DND-41 (cell line): ENCODE measurements at regions not wholly inside any gene's neighbourhood (a gene's known extent, or its start where the extent isn't known, plus 50 kb on each side); places are given as distances from the start of the nearest gene placed in this dataset.

Source experiments
- ATAC-seq: fragments of 200-7000 bp; cut with Tn5 transposase; 3 replicates; pipeline ENCODE4 v1.9.1; 2021; ENCODE audit warnings: low read depth; ENCODE audit not compliant: insufficient read depth
- DNase-seq: peaks from one replicate; pipeline ENCODE4 v3.0.0-alpha.2; 2020
- H2AFZ ChIP-seq: 2 replicates; pipeline ENCODE4 v1.6.0; 2012; ENCODE audit warnings: low read depth, low read length
- H3K27ac ChIP-seq: 2 replicates; pipeline ENCODE4 v1.5.1; 2012; ENCODE audit warnings: low read length, inconsistent platforms
- H3K27me3 ChIP-seq: fragments of 200-600 bp; sonication (generic); 2 replicates; pipeline ENCODE4 v1.6.0; 2012; ENCODE audit warnings: low read length, mild to moderate bottlenecking, inconsistent platforms; ENCODE audit not compliant: insufficient read depth, poor library complexity
- H3K36me3 ChIP-seq: 2 replicates; pipeline ENCODE4 v1.5.1; 2012; ENCODE audit warnings: low read length, inconsistent platforms; ENCODE audit not compliant: insufficient read depth
- H3K4me1 ChIP-seq: 2 replicates; pipeline ENCODE4 v1.5.1; 2012; ENCODE audit warnings: mild to moderate bottlenecking, low read length; ENCODE audit not compliant: insufficient read depth
- H3K4me2 ChIP-seq: 2 replicates; pipeline ENCODE4 v1.6.0; 2012; ENCODE audit warnings: mild to moderate bottlenecking, moderate library complexity, low read length, inconsistent platforms; ENCODE audit not compliant: insufficient read depth
- H3K4me3 ChIP-seq, 2 experiments: fragments of 200-600 bp in 1 of 2; shearing (Covaris generic) in 1 of 2; 2 replicates each; pipeline ENCODE4 v1.5.1; 2012 to 2016; ENCODE audit warnings: inconsistent platforms in 2 of 2, low read length in 2 of 2, mild to moderate bottlenecking in 2 of 2, low read depth in 1 of 2, moderate library complexity in 1 of 2
- H3K79me2 ChIP-seq: 2 replicates; pipeline ENCODE4 v1.6.0; 2012; ENCODE audit warnings: low read length, inconsistent platforms; ENCODE audit not compliant: insufficient read depth
- H3K9ac ChIP-seq: 2 replicates; pipeline ENCODE4 v1.6.0; 2012; ENCODE audit warnings: low read depth, mild to moderate bottlenecking, inconsistent platforms, low read length, moderate library complexity
- H3K9me3 ChIP-seq: 2 replicates; pipeline ENCODE4 v1.5.1; 2012; ENCODE audit warnings: low read length, moderate library complexity, mild to moderate bottlenecking, inconsistent platforms; ENCODE audit not compliant: insufficient read depth, severe bottlenecking
- H4K20me1 ChIP-seq: 2 replicates; pipeline ENCODE4 v1.6.0; 2012; ENCODE audit warnings: low read length; ENCODE audit not compliant: insufficient read depth
- CTCF ChIP-seq: IDR thresholded peaks from 2 replicates; pipeline ENCODE4 v1.5.1; 2012; ENCODE audit warnings: borderline replicate concordance, low read length, moderate library complexity, mild to moderate bottlenecking; ENCODE audit not compliant: poor library complexity, severe bottlenecking; ENCODE audit errors: extremely low read depth
- EZH2 ChIP-seq: IDR thresholded peaks from 3 replicates; pipeline ENCODE4 v1.6.1; 2012; ENCODE audit warnings: borderline replicate concordance, low read depth, mild to moderate bottlenecking, moderate library complexity, low read length, inconsistent platforms; ENCODE audit not compliant: severe bottlenecking

GRCh38 chr15:39083213-39083612, 497.7 kb upstream of the THBS1 start:
- Histone ChIP-seq H3K79me2 (no peaks in the 10 kb centered on the region), H3K27ac (no peak overlapping the region), H4K20me1 (no peaks in the 10 kb centered on the region), H3K4me2 (no peak overlapping the region), H3K9ac (no peak overlapping the region), H3K4me1 (no peaks in the 10 kb centered on the region), H3K36me3 (no peaks in the 10 kb centered on the region), H2AFZ (no peak overlapping the region), H3K9me3 (no peaks in the 10 kb centered on the region), H3K27me3 (peaks cover 5% of the 10 kb centered on the region), H3K4me3 (no peak overlapping the region)
- no peak for ATAC-seq
- TF ChIP-seq CTCF, result no peak
- TF ChIP-seq EZH2, result no peak
- DNase-seq, result no peak

- no peak for DNase-seq
- Histone ChIP-seq H3K27ac (no peak overlapping the region), H3K36me3 (no peaks in the 10 kb centered on the region), H4K20me1 (no peaks in the 10 kb centered on the region), H3K9me3 (no peaks in the 10 kb centered on the region), H2AFZ (no peak overlapping the region), H3K9ac (no peak overlapping the region), H3K79me2 (no peaks in the 10 kb centered on the region), H3K4me3 (no peak overlapping the region), H3K4me2 (no peak overlapping the region), H3K27me3 (peaks cover 5% of the 10 kb centered on the region), H3K4me1 (no peaks in the 10 kb centered on the region)
- ATAC-seq, result no peak
- TF ChIP-seq EZH2 (no peak), CTCF (no peak)
Observed at GRCh38 chr15:39084674-39085530, 496.0 kb upstream of the THBS1 start.

- H2AFZ ChIP-seq, result no peak overlapping the region
- ATAC-seq, result no peak
Observed at GRCh38 chr15:39086641-39087040, 494.2 kb upstream of the THBS1 start.

GRCh38 chr15:39088156-39088555, 492.7 kb upstream of the THBS1 start:
- Histone ChIP-seq H3K9me3 (no peaks in the 10 kb centered on the region), H3K27ac (no peak overlapping the region), H4K20me1 (no peaks in the 10 kb centered on the region), H2AFZ (no peak overlapping the region), H3K4me2 (no peak overlapping the region), H3K27me3 (peaks cover 5% of the 10 kb centered on the region), H3K4me3 (no peak overlapping the region), H3K9ac (no peak overlapping the region), H3K36me3 (no peaks in the 10 kb centered on the region), H3K4me1 (no peaks in the 10 kb centered on the region), H3K79me2 (no peaks in the 10 kb centered on the region)
- ATAC-seq, result no peak
- no peak for DNase-seq
- TF ChIP-seq CTCF, result no peak
- no peak for TF ChIP-seq EZH2

More at GRCh38 chr15:39086641-39087040, 494.2 kb upstream of the THBS1 start:
- no peaks in the 10 kb centered on the region for H3K9me3 ChIP-seq
- peaks cover 5% of the 10 kb centered on the region for H3K27me3 ChIP-seq
- H3K4me2 ChIP-seq, result no peak overlapping the region
- no peak overlapping the region for H3K27ac ChIP-seq
- H3K36me3 ChIP-seq, result no peaks in the 10 kb centered on the region
- DNase-seq, result no peak
- H3K9ac ChIP-seq, result no peak overlapping the region
- no peaks in the 10 kb centered on the region for H4K20me1 ChIP-seq
- TF ChIP-seq EZH2, result no peak
- H3K4me1 ChIP-seq, result no peaks in the 10 kb centered on the region
- H3K79me2 ChIP-seq, result no peaks in the 10 kb centered on the region
- H3K4me3 ChIP-seq, result no peak overlapping the region
